ENCODE measurements at regions not wholly inside any gene's neighbourhood (a gene's known extent, or its start where the extent isn't known, plus 50 kb on each side); places are given as distances from the start of the nearest gene placed in this dataset.

DNA sequence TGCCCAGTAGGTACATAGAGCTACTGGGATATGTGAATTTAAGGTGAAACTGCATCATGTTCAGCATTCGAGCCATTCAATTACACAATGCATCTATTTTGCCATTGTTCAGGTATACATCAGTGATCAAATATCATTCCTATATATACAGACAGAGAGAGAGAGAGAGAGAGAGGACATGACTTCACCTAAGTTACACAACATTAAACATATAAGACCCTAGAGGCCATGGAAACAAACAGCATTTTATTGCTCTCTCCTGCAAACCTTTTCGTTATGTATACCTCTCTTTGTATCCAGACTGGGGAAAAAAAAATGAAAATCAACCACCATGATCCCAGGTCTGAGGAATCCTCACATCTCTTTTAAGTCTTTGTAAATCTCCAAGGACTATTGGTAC is 1829.1 kb downstream of the LRRC4C start:
- TF ChIP-seq, protein P1, sequence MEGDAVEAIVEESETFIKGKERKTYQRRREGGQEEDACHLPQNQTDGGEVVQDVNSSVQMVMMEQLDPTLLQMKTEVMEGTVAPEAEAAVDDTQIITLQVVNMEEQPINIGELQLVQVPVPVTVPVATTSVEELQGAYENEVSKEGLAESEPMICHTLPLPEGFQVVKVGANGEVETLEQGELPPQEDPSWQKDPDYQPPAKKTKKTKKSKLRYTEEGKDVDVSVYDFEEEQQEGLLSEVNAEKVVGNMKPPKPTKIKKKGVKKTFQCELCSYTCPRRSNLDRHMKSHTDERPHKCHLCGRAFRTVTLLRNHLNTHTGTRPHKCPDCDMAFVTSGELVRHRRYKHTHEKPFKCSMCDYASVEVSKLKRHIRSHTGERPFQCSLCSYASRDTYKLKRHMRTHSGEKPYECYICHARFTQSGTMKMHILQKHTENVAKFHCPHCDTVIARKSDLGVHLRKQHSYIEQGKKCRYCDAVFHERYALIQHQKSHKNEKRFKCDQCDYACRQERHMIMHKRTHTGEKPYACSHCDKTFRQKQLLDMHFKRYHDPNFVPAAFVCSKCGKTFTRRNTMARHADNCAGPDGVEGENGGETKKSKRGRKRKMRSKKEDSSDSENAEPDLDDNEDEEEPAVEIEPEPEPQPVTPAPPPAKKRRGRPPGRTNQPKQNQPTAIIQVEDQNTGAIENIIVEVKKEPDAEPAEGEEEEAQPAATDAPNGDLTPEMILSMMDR (IDR thresholded peaks at IDR 0.05), result no peak
- TF ChIP-seq POLR2A (IDR thresholded peaks at IDR 0.05), result no peak
- TF ChIP-seq POLR2AphosphoS5 (IDR thresholded peaks at IDR 0.05), result no peak
- no peak for TF ChIP-seq EP300 (IDR thresholded peaks at IDR 0.05; ENCODE audit: low read depth)

Data from transverse colon (tissue), 4 donors.